Mesendoderm (in vitro differentiated cells): ENCODE measurements at regions not wholly inside any gene's neighbourhood (a gene's known extent, or its start where the extent isn't known, plus 50 kb on each side); places are given as distances from the start of the nearest gene placed in this dataset.

Source experiments
- DNase-seq: peaks from one replicate; pipeline ENCODE4 v3.0.0; 2013
- H2AK5ac ChIP-seq: 2 replicates; pipeline ENCODE4 v1.6.1; 2013; ENCODE audit warnings: low read length, inconsistent platforms
- H2BK120ac ChIP-seq: 2 replicates; pipeline ENCODE4 v1.6.1; 2013; ENCODE audit warnings: low read depth, mild to moderate bottlenecking, low read length, moderate library complexity, mixed read lengths
- H2BK15ac ChIP-seq: replicated peaks from 2 replicates; pipeline ENCODE4 v1.6.1; 2013; ENCODE audit warnings: low read depth, mild to moderate bottlenecking, moderate library complexity
- H2BK5ac ChIP-seq: 2 replicates; pipeline ENCODE4 v1.6.1; 2013; ENCODE audit warnings: low read length, inconsistent platforms
- H3K18ac ChIP-seq: 2 replicates; pipeline ENCODE4 v1.6.1; 2013; ENCODE audit warnings: mild to moderate bottlenecking, low read length, mixed read lengths
- H3K23ac ChIP-seq: one replicate; pipeline ENCODE4 v1.6.1; 2013; ENCODE audit warnings: low read length
- H3K27ac ChIP-seq: 2 replicates; pipeline ENCODE4 v1.5.1; 2013; ENCODE audit warnings: low read depth, mild to moderate bottlenecking, inconsistent platforms, low read length, moderate library complexity
- H3K27me3 ChIP-seq: 2 replicates; pipeline ENCODE4 v1.6.1; 2013; ENCODE audit warnings: low read length, control low read depth, mild to moderate bottlenecking, inconsistent platforms; ENCODE audit not compliant: insufficient read depth, poor library complexity
- H3K36me3 ChIP-seq: 2 replicates; pipeline ENCODE4 v1.6.1; 2013; ENCODE audit warnings: low read length, inconsistent platforms; ENCODE audit not compliant: control insufficient read depth, insufficient read depth
- H3K4ac ChIP-seq: one replicate; pipeline ENCODE4 v1.6.1; 2013; ENCODE audit warnings: low read depth, mild to moderate bottlenecking, low read length, moderate library complexity
- H3K4me1 ChIP-seq: 2 replicates; pipeline ENCODE4 v1.6.1; 2013; ENCODE audit warnings: low read depth, low read length, inconsistent platforms; ENCODE audit not compliant: control insufficient read depth
- H3K4me2 ChIP-seq: 2 replicates; pipeline ENCODE4 v1.6.1; 2013; ENCODE audit warnings: low read length
- H3K4me3 ChIP-seq: 2 replicates; pipeline ENCODE4 v1.5.1; 2013; ENCODE audit warnings: mild to moderate bottlenecking, low read length
- H3K56ac ChIP-seq: one replicate; pipeline ENCODE4 v1.6.1; 2013; ENCODE audit warnings: low read length
- H3K79me1 ChIP-seq: 2 replicates; pipeline ENCODE4 v1.6.1; 2013; ENCODE audit warnings: low read length, inconsistent platforms
- H3K79me2 ChIP-seq: 2 replicates; pipeline ENCODE4 v1.6.1; 2013; ENCODE audit warnings: mild to moderate bottlenecking, low read length; ENCODE audit not compliant: control insufficient read depth, insufficient read depth
- H3K9ac ChIP-seq: 2 replicates; pipeline ENCODE4 v1.6.1; 2013; ENCODE audit warnings: low read length, inconsistent platforms
- H4K5ac ChIP-seq: one replicate; pipeline ENCODE4 v1.6.1; 2013; ENCODE audit warnings: low read length
- H4K8ac ChIP-seq: one replicate; pipeline ENCODE4 v1.6.1; 2013; ENCODE audit warnings: low read depth, mild to moderate bottlenecking, control low read depth, low read length, moderate library complexity
- WGBS: extraction: QIAGEN DNeasy Blood & Tissue Kit; methylation state at CpG from one replicate; pipeline ENCODE4 v1.1.7; 2013; ENCODE audit warnings: low lambda C conversion rate, missing lambda C conversion rate; ENCODE audit not compliant: insufficient coverage; ENCODE audit errors: extremely low coverage; 5-methylcytosine and 5-hydroxymethylcytosine counted together

DNA sequence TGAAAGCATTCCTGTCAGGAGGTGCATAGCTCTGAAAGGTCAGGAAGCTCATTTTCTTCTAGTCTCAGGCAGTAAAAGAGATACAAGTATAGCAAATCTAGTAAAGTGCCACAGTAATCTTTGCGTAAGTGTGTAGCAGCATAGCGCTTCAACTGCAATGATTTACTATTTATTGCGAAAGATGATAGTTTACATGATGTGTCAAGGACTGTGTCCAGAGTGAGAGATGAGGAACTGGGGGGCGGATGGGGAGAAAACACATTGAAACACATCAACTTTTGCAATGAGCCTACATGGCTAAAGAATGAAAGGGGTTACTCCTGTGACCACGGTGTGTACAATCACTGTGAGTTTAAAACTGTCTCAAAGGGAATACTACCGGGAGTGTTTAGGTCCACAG, 644.4 kb downstream of the GALR1 start:
- Histone ChIP-seq H3K9ac (no peak overlapping the region), H4K5ac (no peak overlapping the region), H2AK5ac (no peak overlapping the region), H3K27ac (no peak overlapping the region), H3K4me2 (no peak overlapping the region), H3K23ac (no peak overlapping the region), H3K79me1 (no peaks in the 10 kb centered on the region), H3K56ac (no peak overlapping the region), H3K27me3 (no peaks in the 10 kb centered on the region), H3K4ac (no peak overlapping the region), H2BK120ac (no peak overlapping the region), H2BK15ac (no peak overlapping the region), H2BK5ac (no peak overlapping the region), H3K4me1 (peaks cover 2% of the 10 kb centered on the region), H3K36me3 (no peaks in the 10 kb centered on the region), H4K8ac (no peak overlapping the region), H3K79me2 (no peaks in the 10 kb centered on the region), H3K18ac (no peak overlapping the region), H3K4me3 (no peak overlapping the region)
- WGBS = no CpG with 5 or more reads among the region's 6 CpGs
- no peak for DNase-seq

DNA sequence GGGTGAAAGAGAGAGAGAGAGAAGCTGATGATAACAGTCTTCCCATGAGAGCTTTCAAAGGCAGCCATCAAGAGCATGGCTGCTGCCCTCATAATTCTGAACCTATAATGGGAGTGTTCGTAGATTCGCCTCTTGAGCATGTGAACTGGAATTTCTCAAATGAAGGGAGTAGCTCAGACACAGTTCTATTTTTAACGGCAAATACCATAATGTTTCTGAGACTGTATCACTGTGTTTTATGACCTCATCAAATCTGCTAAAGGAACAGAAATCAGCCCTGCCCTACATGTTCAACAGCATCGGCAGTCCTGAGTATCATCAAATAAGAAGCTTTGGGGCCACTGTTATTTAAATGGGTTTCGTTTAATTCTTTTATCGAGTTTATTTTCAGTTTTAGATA, 645.6 kb downstream of the GALR1 start:
- Histone ChIP-seq H3K9ac (no peak overlapping the region), H3K4me2 (no peak overlapping the region), H3K56ac (no peak overlapping the region), H2BK15ac (no peak overlapping the region), H3K27me3 (no peaks in the 10 kb centered on the region), H4K5ac (no peak overlapping the region), H3K23ac (no peak overlapping the region), H3K27ac (no peak overlapping the region), H3K36me3 (no peaks in the 10 kb centered on the region), H3K4me1 (peaks cover 2% of the 10 kb centered on the region), H3K4ac (no peak overlapping the region), H2AK5ac (no peak overlapping the region), H3K18ac (no peak overlapping the region), H2BK5ac (no peak overlapping the region), H3K79me2 (no peaks in the 10 kb centered on the region), H3K79me1 (no peaks in the 10 kb centered on the region), H3K4me3 (no peak overlapping the region), H4K8ac (no peak overlapping the region), H2BK120ac (no peak overlapping the region)
- no peak for DNase-seq
- no CpG with 5 or more reads among the region's 6 CpGs for WGBS

GRCh38 chr18:77896586-77897252, 647.1 kb downstream of the GALR1 start:
- Histone ChIP-seq H2BK120ac (no peak overlapping the region), H3K4ac (no peak overlapping the region), H3K27ac (no peak overlapping the region), H4K8ac (no peak overlapping the region), H3K4me1 (peaks cover 2% of the 10 kb centered on the region), H3K18ac (no peak overlapping the region), H3K23ac (no peak overlapping the region), H3K79me1 (no peaks in the 10 kb centered on the region), H2AK5ac (no peak overlapping the region), H3K79me2 (no peaks in the 10 kb centered on the region), H3K36me3 (no peaks in the 10 kb centered on the region), H3K56ac (no peak overlapping the region), H2BK15ac (no peak overlapping the region), H3K4me3 (no peak overlapping the region), H3K9ac (no peak overlapping the region), H4K5ac (no peak overlapping the region), H3K27me3 (no peaks in the 10 kb centered on the region), H2BK5ac (no peak overlapping the region), H3K4me2 (no peak overlapping the region)
- no CpG with 5 or more reads among the region's 12 CpGs for WGBS
- DNase-seq = no peak

DNA sequence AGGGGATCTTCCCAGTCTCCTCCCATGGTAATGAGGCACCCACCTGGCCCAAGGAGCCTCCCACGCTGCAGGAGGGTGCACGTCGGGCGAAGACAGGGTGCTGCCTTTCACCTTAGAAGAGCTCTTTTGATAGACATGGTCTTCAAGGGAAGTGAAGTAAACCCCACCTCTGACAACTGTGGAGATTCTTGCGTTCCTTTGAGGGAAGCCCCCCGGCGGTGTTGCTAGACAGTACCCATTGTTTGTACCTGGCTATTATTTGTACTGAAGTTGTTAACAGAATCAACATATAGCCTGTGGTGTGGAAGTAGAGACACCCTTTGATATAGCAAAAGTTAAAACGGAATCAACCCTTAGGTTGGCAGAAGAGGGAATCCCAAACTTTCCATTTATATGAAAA, 648.0 kb downstream of the GALR1 start:
- no peak overlapping the region for H2BK15ac ChIP-seq
- DNase-seq = peak; percentile 56
- H3K4me3 ChIP-seq = no peak overlapping the region
- no peak overlapping the region for H2AK5ac ChIP-seq
- H2BK5ac ChIP-seq = no peak overlapping the region
- H3K4ac ChIP-seq = no peak overlapping the region
- no peak overlapping the region for H3K9ac ChIP-seq
- H3K27ac ChIP-seq = no peak overlapping the region
- H3K4me1 ChIP-seq = peaks cover 2% of the 10 kb centered on the region
- no CpG with 5 or more reads among the region's 8 CpGs for WGBS
- no peaks in the 10 kb centered on the region for H3K79me1 ChIP-seq
- no peak overlapping the region for H3K4me2 ChIP-seq
- no peaks in the 10 kb centered on the region for H3K36me3 ChIP-seq
- no peak overlapping the region for H4K8ac ChIP-seq
- no peak overlapping the region for H3K18ac ChIP-seq
- H2BK120ac ChIP-seq = no peak overlapping the region
- H3K56ac ChIP-seq = peak overlapping the region; percentile 73
- H4K5ac ChIP-seq = no peak overlapping the region
- H3K23ac ChIP-seq = no peak overlapping the region
- H3K79me2 ChIP-seq = no peaks in the 10 kb centered on the region
- no peaks in the 10 kb centered on the region for H3K27me3 ChIP-seq

GRCh38 chr18:77899972-77900754, 650.5 kb downstream of the GALR1 start:
- Histone ChIP-seq H3K9ac (peak overlapping the region; percentile 75), H3K4me3 (peak overlapping the region; percentile 58), H3K27me3 (no peaks in the 10 kb centered on the region), H3K36me3 (no peaks in the 10 kb centered on the region), H3K23ac (no peak overlapping the region), H4K5ac (no peak overlapping the region), H3K56ac (peak overlapping the region; percentile 92), H3K4me2 (peak overlapping the region; percentile 94), H2BK15ac (no peak overlapping the region), H2AK5ac (no peak overlapping the region), H3K27ac (no peak overlapping the region), H4K8ac (no peak overlapping the region), H3K4ac (no peak overlapping the region), H3K18ac (peak overlapping the region; percentile 22), H2BK120ac (no peak overlapping the region), H3K79me1 (no peaks in the 10 kb centered on the region), H3K4me1 (peaks cover 2% of the 10 kb centered on the region), H2BK5ac (no peak overlapping the region), H3K79me2 (no peaks in the 10 kb centered on the region)
- WGBS = no CpG with 5 or more reads among the region's 64 CpGs
- peak; percentile 79 for DNase-seq
